Naive B cell (primary cell): ENCODE measurements at regions not wholly inside any gene's neighbourhood (a gene's known extent, or its start where the extent isn't known, plus 50 kb on each side); places are given as distances from the start of the nearest gene placed in this dataset.
"Not testable (repeated sequence)": the region's sequence is repeated elsewhere in the genome, so short reads cannot be mapped to it uniquely, and the experiment has no call there.

Experiments
- ATAC-seq, 2 donors: fragments of 150-1000 bp; cut with Tn5 transposase; 2 replicates each; pipeline ENCODE4 v1.10.0; 2021; ENCODE audit warnings: low read depth in 2 of 2, mild to moderate bottlenecking in 2 of 2, moderate library complexity in 2 of 2
- DNase-seq: peaks from one replicate; pipeline ENCODE4 v3.0.0; 2022
- H3K27ac Mint-ChIP-seq, 6 donors: one replicate each; pipeline ENCODE4 v1.8.0; 2020 to 2022; ENCODE audit warnings: mild to moderate bottlenecking in 6 of 6, mixed read lengths in 6 of 6, moderate library complexity in 5 of 6, inconsistent platforms in 2 of 6
- H3K27me3 Mint-ChIP-seq, 3 donors: one replicate each; pipeline ENCODE4 v1.8.0; 2021 to 2022; ENCODE audit warnings: mixed read lengths in 3 of 3, mild to moderate bottlenecking in 1 of 3
- H3K36me3 Mint-ChIP-seq, 2 donors: one replicate each; pipeline ENCODE4 v1.8.0; 2020 to 2022; ENCODE audit warnings: mixed read lengths in 2 of 2, inconsistent platforms in 1 of 2, mild to moderate bottlenecking in 1 of 2
- H3K4me1 Mint-ChIP-seq, 3 donors: one replicate each; pipeline ENCODE4 v1.8.0; 2020 to 2022; ENCODE audit warnings: mixed read lengths in 3 of 3, inconsistent platforms in 1 of 3, mild to moderate bottlenecking in 1 of 3, moderate library complexity in 1 of 3
- H3K4me3 Mint-ChIP-seq, 8 donors: one replicate each; pipeline ENCODE4 v1.8.0; 2020 to 2022; ENCODE audit warnings: mild to moderate bottlenecking in 8 of 8, mixed read lengths in 8 of 8, moderate library complexity in 8 of 8, inconsistent platforms in 2 of 8
- H3K9me3 Mint-ChIP-seq, 7 donors: one replicate each; pipeline ENCODE4 v1.8.0; 2020 to 2022; ENCODE audit warnings: mixed read lengths in 7 of 7, mild to moderate bottlenecking in 5 of 7, inconsistent platforms in 2 of 7, moderate library complexity in 1 of 7

DNA sequence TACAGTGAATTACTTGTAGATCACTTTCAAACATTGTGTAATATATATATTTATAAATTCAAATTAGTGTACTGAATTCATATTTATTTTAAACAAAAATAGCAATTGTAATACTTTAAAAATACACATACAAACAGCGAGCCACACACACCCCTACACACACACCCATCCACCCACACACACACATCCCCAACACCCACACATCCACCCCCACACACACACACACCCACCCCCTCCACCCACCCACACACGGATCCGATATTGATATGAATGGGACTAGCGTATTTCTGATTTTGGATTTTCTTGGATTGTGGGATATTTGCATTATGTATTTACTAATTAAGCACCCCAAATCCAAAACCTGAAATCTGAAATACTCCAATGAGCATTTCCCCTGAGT, 451.2 kb downstream of the PCDH7 start:
- H3K4me1 Mint-ChIP-seq, result no peaks in the 10 kb centered on the region
- DNase-seq (no peak), ATAC-seq (no peak)
- H3K36me3 Mint-ChIP-seq, result no peaks in the 10 kb centered on the region
- peaks cover 0 to 10% (median 2%) of the 10 kb centered on the region in 7 donors for H3K9me3 Mint-ChIP-seq
- no peak overlapping the region for H3K27ac Mint-ChIP-seq
- no peaks in the 10 kb centered on the region for H3K27me3 Mint-ChIP-seq
- H3K4me3 Mint-ChIP-seq, result no peak overlapping the region

DNA sequence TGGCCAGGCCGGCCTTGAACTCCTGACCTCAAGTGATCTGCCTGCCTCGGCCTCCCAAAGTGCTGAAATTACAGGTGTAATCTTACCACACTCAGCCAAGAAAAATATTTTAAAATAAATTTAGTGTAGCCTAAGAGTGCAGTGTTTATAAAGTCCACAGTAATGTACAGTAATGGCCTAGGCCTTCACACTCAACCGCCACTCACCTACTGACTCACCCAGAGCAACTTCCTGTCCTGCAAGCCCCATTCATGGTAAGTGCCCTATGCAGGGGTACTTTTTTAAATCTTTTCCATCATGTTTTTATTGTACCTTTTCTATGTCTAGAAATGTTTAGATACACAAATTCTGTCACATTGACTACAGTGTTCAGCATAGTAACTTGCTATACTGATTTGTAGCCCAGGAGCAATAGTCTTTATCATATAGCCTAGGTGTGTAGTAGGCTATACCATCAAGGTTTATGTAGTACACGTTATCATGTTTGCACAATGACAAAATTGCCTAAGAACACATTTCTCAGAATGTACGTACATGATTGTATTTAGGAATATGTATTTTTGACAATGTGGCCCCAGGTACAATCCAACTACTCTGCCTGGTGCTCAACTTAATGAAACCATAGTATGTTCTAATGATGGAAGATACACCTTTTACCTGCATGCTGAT, 455.2 kb downstream of the PCDH7 start:
- H3K9me3 Mint-ChIP-seq, result peaks cover 0 to 6% (median 0%) of the 10 kb centered on the region in 7 donors
- H3K4me1 Mint-ChIP-seq, result no peaks in the 10 kb centered on the region
- H3K36me3 Mint-ChIP-seq, result no peaks in the 10 kb centered on the region
- H3K27ac Mint-ChIP-seq, result no peak overlapping the region
- DNase-seq, result no peak
- no peaks in the 10 kb centered on the region for H3K27me3 Mint-ChIP-seq
- no peak for ATAC-seq
- no peak overlapping the region for H3K4me3 Mint-ChIP-seq

GRCh38 chr4:31183256-31183655, 463.1 kb downstream of the PCDH7 start:
- H3K4me1 Mint-ChIP-seq, result no peaks in the 10 kb centered on the region
- H3K9me3 Mint-ChIP-seq, result peaks cover 2 to 13% (median 4%) of the 10 kb centered on the region in 7 donors
- no peak overlapping the region for H3K27ac Mint-ChIP-seq
- ATAC-seq, result no peak
- H3K36me3 Mint-ChIP-seq, result no peaks in the 10 kb centered on the region
- DNase-seq, result no peak
- H3K4me3 Mint-ChIP-seq, result no peak overlapping the region
- no peaks in the 10 kb centered on the region for H3K27me3 Mint-ChIP-seq

DNA sequence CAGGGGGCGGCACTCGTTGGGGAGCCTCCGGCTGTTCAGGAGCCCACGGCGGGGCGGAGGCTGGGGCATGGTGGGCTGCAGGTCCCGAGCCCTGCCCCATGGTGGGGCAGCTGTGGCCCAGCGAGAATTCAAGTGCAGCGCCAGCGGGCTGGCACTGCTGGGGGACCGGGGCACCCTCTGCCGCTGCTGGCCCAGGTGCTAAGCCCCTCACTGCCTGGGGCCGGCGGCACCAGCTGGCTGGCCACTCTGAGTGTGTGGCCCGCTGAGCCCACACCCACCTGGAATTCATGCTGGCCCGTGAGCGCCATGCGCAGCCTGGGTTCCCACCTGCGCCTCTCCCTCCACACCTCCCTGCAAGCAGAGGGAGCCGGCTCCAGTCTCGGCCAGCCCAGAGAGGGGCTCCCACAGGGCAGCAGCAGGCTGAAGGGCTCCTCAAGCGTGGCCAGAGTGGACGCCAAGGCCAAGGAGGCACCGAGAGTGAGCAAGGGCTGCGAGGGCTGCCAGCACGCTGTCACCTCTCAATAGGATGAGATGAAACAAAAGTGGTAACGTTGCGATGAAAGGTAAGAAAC, 464.9 kb downstream of the PCDH7 start:
- H3K4me3 Mint-ChIP-seq, result no peak overlapping the region
- no peaks in the 10 kb centered on the region for H3K27me3 Mint-ChIP-seq
- no peaks in the 10 kb centered on the region for H3K36me3 Mint-ChIP-seq
- no peak for ATAC-seq
- H3K27ac Mint-ChIP-seq, result no peak overlapping the region
- H3K9me3 Mint-ChIP-seq, result peaks cover 2 to 14% (median 4%) of the 10 kb centered on the region in 7 donors
- DNase-seq, result no peak
- no peaks in the 10 kb centered on the region for H3K4me1 Mint-ChIP-seq

- Mint-ChIP-seq H3K4me3 (no peak overlapping the region), H3K36me3 (no peaks in the 10 kb centered on the region)
- no peak for DNase-seq
Measured at GRCh38 chr4:31187979-31188378, 467.8 kb downstream of the PCDH7 start.

GRCh38 chr4:31189938-31190337, 469.8 kb downstream of the PCDH7 start:
- Mint-ChIP-seq H3K27me3 (no peaks in the 10 kb centered on the region), H3K4me1 (no peaks in the 10 kb centered on the region), H3K4me3 (no peak overlapping the region), H3K36me3 (no peaks in the 10 kb centered on the region), H3K27ac (no peak overlapping the region), H3K9me3 (peaks cover 0 to 8% (median 3%) of the 10 kb centered on the region in 7 donors)
- DNase-seq (no peak), ATAC-seq (no peak)

More at GRCh38 chr4:31187979-31188378, 467.8 kb downstream of the PCDH7 start:
- no peaks in the 10 kb centered on the region for H3K4me1 Mint-ChIP-seq
- ATAC-seq, result no peak
- no peak overlapping the region for H3K27ac Mint-ChIP-seq
- H3K27me3 Mint-ChIP-seq, result no peaks in the 10 kb centered on the region
- peaks cover 2 to 15% (median 5%) of the 10 kb centered on the region in 7 donors for H3K9me3 Mint-ChIP-seq

DNA sequence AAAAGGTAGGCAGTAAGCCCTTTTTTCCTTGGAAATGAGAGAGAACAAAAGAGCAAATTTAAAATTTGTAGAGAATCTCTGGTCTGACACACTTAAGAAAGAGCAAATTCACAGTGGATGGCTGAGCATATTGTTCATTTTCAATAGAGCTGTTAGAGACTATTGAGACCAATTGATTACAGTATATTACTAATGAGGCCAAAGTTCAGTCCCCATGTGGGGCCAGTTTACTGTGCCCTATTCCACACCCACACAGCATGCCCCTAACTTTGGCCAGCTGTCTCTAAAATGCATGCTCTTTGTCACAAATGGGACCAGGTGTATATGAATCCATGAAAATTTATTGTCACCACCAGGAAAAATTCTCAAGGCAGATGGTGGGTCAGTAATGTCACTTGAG, 470.5 kb downstream of the PCDH7 start:
- ATAC-seq (no peak), DNase-seq (no peak)
- Mint-ChIP-seq H3K9me3 (peaks cover 0 to 7% (median 3%) of the 10 kb centered on the region in 7 donors), H3K27me3 (no peaks in the 10 kb centered on the region), H3K36me3 (no peaks in the 10 kb centered on the region), H3K27ac (no peak overlapping the region), H3K4me3 (no peak overlapping the region), H3K4me1 (no peaks in the 10 kb centered on the region)

DNA sequence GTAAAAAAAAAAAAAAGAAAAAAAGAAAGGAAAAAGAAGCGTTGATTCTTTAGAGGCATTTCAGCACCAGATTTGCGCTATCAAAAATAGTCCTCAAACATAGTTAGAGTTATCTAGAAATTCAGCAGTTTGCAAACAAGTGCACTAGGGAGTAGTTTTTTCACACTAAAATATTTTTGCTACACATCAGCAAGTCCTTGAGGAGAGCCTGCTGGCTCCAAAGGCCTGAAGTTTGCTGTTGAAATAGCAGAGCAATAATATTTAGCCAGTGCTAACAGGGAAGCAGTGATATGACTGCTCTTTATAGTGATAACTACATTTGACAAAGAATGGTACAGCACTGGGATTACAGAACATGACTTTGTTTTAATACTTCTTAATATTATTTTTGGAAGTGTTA, 472.2 kb downstream of the PCDH7 start:
- Mint-ChIP-seq H3K4me1 (no peaks in the 10 kb centered on the region), H3K27ac (no peak overlapping the region), H3K4me3 (no peak overlapping the region), H3K9me3 (peaks cover 2 to 15% (median 7%) of the 10 kb centered on the region in 7 donors), H3K36me3 (no peaks in the 10 kb centered on the region), H3K27me3 (no peaks in the 10 kb centered on the region)
- DNase-seq, result no peak
- ATAC-seq, result no peak

DNA sequence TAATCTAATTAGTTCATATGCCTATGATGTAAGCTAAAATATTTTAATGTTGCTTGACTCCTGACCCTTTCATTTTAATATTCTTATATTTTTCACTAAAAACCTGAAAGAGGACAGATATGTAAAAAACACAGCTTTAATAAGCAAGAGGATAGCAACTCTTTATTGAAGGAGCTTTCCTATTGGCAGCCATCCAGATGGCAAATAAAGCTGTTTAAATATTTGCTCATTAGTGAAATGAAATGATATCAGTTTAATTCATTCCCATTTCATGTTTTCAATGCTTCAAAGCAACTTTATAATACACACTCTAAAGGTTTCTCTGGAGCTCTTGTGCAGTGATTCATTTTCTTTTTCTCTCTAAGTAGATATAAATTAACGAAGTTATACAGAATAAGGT, 473.4 kb downstream of the PCDH7 start:
- no peaks in the 10 kb centered on the region for H3K36me3 Mint-ChIP-seq
- H3K4me1 Mint-ChIP-seq, result no peaks in the 10 kb centered on the region
- no peak for ATAC-seq
- no peak overlapping the region for H3K27ac Mint-ChIP-seq
- no peak overlapping the region for H3K4me3 Mint-ChIP-seq
- no peak for DNase-seq
- no peaks in the 10 kb centered on the region for H3K27me3 Mint-ChIP-seq
- peaks cover 2 to 18% (median 9%) of the 10 kb centered on the region in 7 donors for H3K9me3 Mint-ChIP-seq

DNA sequence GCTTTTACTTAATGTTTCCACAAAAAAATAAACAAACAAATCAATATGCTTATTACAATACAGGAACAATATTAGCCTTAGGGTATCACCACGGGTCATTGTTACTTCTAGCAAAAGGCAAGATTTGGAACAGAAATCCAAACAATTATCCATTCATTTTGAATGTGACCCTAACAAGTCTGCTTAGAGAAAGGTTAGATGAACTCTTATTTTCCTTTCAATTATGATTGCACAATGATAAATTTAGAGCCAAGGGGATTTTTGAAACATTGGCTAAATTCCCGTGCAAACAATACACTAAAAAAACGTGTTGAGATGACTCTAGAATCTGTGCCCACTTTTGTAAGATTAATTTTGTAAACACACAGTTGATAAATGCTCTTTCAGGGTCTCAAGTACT, 474.7 kb downstream of the PCDH7 start:
- Mint-ChIP-seq H3K27ac (no peak overlapping the region), H3K27me3 (no peaks in the 10 kb centered on the region), H3K4me3 (no peak overlapping the region), H3K36me3 (peaks cover 0 to 2% of the 10 kb centered on the region in 2 donors), H3K9me3 (peaks cover 2 to 28% (median 14%) of the 10 kb centered on the region in 7 donors), H3K4me1 (no peaks in the 10 kb centered on the region)
- no peak for ATAC-seq
- no peak for DNase-seq

- H3K36me3 Mint-ChIP-seq, result peaks cover 0 to 8% of the 10 kb centered on the region in 2 donors
- H3K4me1 Mint-ChIP-seq, result no peaks in the 10 kb centered on the region
- H3K9me3 Mint-ChIP-seq, result peaks cover 0 to 29% (median 16%) of the 10 kb centered on the region in 7 donors
- no peaks in the 10 kb centered on the region for H3K27me3 Mint-ChIP-seq
- DNase-seq (no peak), ATAC-seq (no peak)
- H3K27ac Mint-ChIP-seq, result no peak overlapping the region
- H3K4me3 Mint-ChIP-seq, result no peak overlapping the region
Measured at GRCh38 chr4:31199644-31200043, 479.5 kb downstream of the PCDH7 start.

- H3K27ac Mint-ChIP-seq, ATAC-seq, H3K4me3 Mint-ChIP-seq, H3K36me3 Mint-ChIP-seq, H3K4me1 Mint-ChIP-seq, DNase-seq, H3K27me3 Mint-ChIP-seq: not testable (repeated sequence)
- peaks cover 0 to 19% (median 11%) of the 10 kb centered on the region in 7 donors for H3K9me3 Mint-ChIP-seq
Measured at GRCh38 chr4:31202054-31202453, 481.9 kb downstream of the PCDH7 start.

- no peaks in the 10 kb centered on the region for H3K27me3 Mint-ChIP-seq
- no peak overlapping the region for H3K4me3 Mint-ChIP-seq
- H3K27ac Mint-ChIP-seq, result no peak overlapping the region
- peaks cover 0 to 13% (median 3%) of the 10 kb centered on the region in 7 donors for H3K9me3 Mint-ChIP-seq
- no peaks in the 10 kb centered on the region for H3K4me1 Mint-ChIP-seq
- DNase-seq (no peak), ATAC-seq (no peak)
- H3K36me3 Mint-ChIP-seq, result peaks cover 0 to 5% of the 10 kb centered on the region in 2 donors
Measured at GRCh38 chr4:31204874-31205273, 484.7 kb downstream of the PCDH7 start.

- no peak overlapping the region for H3K4me3 Mint-ChIP-seq
- ATAC-seq, result no peak
- H3K27me3 Mint-ChIP-seq, result no peaks in the 10 kb centered on the region
Measured at GRCh38 chr4:31220921-31221320, 500.8 kb downstream of the PCDH7 start.

More at GRCh38 chr4:31220921-31221320, 500.8 kb downstream of the PCDH7 start:
- H3K4me1 Mint-ChIP-seq, result no peaks in the 10 kb centered on the region
- H3K27ac Mint-ChIP-seq, result no peak overlapping the region
- H3K36me3 Mint-ChIP-seq, result no peaks in the 10 kb centered on the region
- peaks cover 1 to 6% (median 4%) of the 10 kb centered on the region in 7 donors for H3K9me3 Mint-ChIP-seq
- DNase-seq, result no peak
